ENCODE measurements at regions not wholly inside any gene's neighbourhood (a gene's known extent, or its start where the extent isn't known, plus 50 kb on each side); places are given as distances from the start of the nearest gene placed in this dataset.

- CTCF ChIA-PET (ENCODE audit: low intra/inter-chr PET ratio) = no interaction called here
- no peak overlapping the region for H3K9ac ChIP-seq (ENCODE audit: insufficient read depth in 1 of 2, low read depth in 2 of 2, low read length in 2 of 2)
- H3K4me3 ChIP-seq = no peak overlapping the region
- H3K36me3 ChIP-seq (ENCODE audit: control insufficient read depth, insufficient read depth, low read length) = no peaks in the 10 kb centered on the region
- H4K20me1 ChIP-seq (replicated peaks; ENCODE audit: control insufficient read depth, insufficient read depth, low read length) = no peaks in the 10 kb centered on the region
- no peaks in the 10 kb centered on the region for H3K9me3 ChIP-seq (replicated peaks; ENCODE audit: control insufficient read depth, insufficient read depth, low read depth, low read length)
- POLR2A ChIA-PET = no interaction called here
- H3K4me1 ChIP-seq (replicated peaks in 1 of 2; ENCODE audit: control insufficient read depth in 2 of 2, insufficient read depth in 2 of 2, low read length in 2 of 2) = no peaks in the 10 kb centered on the region
- FAIRE-seq (no peak), ATAC-seq (no peak), DNase-seq (ENCODE audit: extremely low read depth in 1 of 4, low spot score in 3 of 4) (no peak)
- in situ Hi-C loops (cut with MboI) (no loop called here), intact Hi-C loops (cut with micrococcal nuclease) (loop anchor here (10.0 kb wide), 1 partner anchor 333 kb away; no protein-coding TSS in a partner anchor)
- H3K4me2 ChIP-seq (ENCODE audit: insufficient read depth, low read length) = no peak overlapping the region
- BruUV-seq (replicated peaks) = no TSS peak
- no peak overlapping the region for H3K27ac ChIP-seq (ENCODE audit: extremely low read depth, low read depth, low read length)
- H3K79me2 ChIP-seq (ENCODE audit: control insufficient read depth, insufficient read depth, low read length) = no peaks in the 10 kb centered on the region
- no peak overlapping the region for H2AFZ ChIP-seq (ENCODE audit: low read depth, low read length)
- no peaks in the 10 kb centered on the region; a peak in 1 of 5 replicates for H3K27me3 ChIP-seq (ENCODE audit: control insufficient read depth in 2 of 2, insufficient read depth in 2 of 2, low read length in 2 of 2)
- H3K9me1 ChIP-seq (ENCODE audit: control insufficient read depth, insufficient read depth, low read length) = no peaks in the 10 kb centered on the region
- WGBS (ENCODE audit: insufficient coverage, low coverage, missing lambda C conversion rate) = 3% methylated on average over 4 of the region's 4 CpGs
- TF ChIP-seq IRF2 (CRISPR knock-in tag; IDR thresholded peaks at IDR 0.05) (no peak), NRF1 (conservative IDR thresholded peaks at IDR 0.05 in 1 of 2, IDR thresholded peaks at IDR 0.05 in 1 of 2) (no peak), ZNF609 (CRISPR knock-in tag; IDR thresholded peaks at IDR 0.05; ENCODE audit: borderline replicate concordance) (no peak), ZHX1 (conservative IDR thresholded peaks at IDR 0.05; ENCODE audit: low read length) (no peak), GATAD2B (IDR thresholded peaks at IDR 0.05; ENCODE audit: borderline replicate concordance) (no peak), MCM7 (IDR thresholded peaks at IDR 0.05) (no peak), HCFC1 (IDR thresholded peaks at IDR 0.05; ENCODE audit: low read depth, low read length) (no peak), ZNF133 (CRISPR knock-in tag; IDR thresholded peaks at IDR 0.05) (no peak), ZFP91 (CRISPR knock-in tag; IDR thresholded peaks at IDR 0.05) (no peak), KLF10 (CRISPR knock-in tag; IDR thresholded peaks at IDR 0.05) (no peak), KDM5B (IDR thresholded peaks at IDR 0.05; ENCODE audit: insufficient replicate concordance, low read depth, low read length) (no peak), MEF2D (tag; conservative IDR thresholded peaks at IDR 0.05; ENCODE audit: low read depth) (no peak), ETV1 (tag; conservative IDR thresholded peaks at IDR 0.05; ENCODE audit: low read depth) (no peak)
These were observed 122.1 kb upstream of the LYPLAL1 start for GRCh38 chr1:219051547-219051946.
